ENCODE measurements at regions not wholly inside any gene's neighbourhood (a gene's known extent, or its start where the extent isn't known, plus 50 kb on each side); places are given as distances from the start of the nearest gene placed in this dataset.

DNA sequence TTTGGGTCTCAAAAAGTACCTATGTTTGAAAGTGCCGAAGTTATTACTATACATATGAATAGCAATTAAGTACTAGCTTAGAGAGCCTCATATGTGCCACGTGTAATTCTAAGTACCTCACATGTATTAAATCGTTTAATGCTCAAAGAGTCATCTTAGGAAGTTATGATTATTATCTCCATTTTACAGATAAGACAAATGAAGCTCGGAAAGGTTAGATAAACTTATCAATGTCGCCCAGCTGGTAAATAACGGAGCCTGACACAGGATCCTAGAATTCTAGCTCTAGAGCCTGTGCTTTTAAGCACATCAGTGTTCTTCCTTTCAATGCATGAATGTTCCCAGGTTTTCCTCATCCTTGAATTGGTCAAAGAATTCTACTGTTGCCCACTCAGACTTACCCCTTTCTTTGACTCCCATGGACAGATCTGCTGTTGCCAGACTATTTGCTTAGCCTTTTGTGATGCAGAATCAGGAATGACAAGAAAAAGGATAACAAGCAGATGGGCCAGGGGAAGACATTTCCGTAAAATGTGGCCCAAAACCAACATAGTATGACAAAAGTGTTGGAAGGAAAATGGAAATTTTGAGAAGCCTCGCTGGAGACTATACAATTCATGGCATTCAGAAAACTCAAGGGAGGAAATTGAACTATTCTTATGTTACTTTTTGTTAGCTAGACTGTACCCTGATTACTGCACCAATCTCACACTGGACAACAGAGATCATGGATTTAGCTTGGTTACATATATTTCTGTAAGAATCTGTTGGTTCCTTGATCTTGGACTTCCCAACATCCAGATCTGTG is 237.1 kb upstream of the CITED2 start:
- TF ChIP-seq, protein P1, sequence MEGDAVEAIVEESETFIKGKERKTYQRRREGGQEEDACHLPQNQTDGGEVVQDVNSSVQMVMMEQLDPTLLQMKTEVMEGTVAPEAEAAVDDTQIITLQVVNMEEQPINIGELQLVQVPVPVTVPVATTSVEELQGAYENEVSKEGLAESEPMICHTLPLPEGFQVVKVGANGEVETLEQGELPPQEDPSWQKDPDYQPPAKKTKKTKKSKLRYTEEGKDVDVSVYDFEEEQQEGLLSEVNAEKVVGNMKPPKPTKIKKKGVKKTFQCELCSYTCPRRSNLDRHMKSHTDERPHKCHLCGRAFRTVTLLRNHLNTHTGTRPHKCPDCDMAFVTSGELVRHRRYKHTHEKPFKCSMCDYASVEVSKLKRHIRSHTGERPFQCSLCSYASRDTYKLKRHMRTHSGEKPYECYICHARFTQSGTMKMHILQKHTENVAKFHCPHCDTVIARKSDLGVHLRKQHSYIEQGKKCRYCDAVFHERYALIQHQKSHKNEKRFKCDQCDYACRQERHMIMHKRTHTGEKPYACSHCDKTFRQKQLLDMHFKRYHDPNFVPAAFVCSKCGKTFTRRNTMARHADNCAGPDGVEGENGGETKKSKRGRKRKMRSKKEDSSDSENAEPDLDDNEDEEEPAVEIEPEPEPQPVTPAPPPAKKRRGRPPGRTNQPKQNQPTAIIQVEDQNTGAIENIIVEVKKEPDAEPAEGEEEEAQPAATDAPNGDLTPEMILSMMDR (IDR thresholded peaks at IDR 0.05; ENCODE audit: poor library complexity): no peak
- TF ChIP-seq EZH2phosphoT487 (IDR thresholded peaks at IDR 0.05; ENCODE audit: low read depth, severe bottlenecking, unreplicated experiment): no peak
- TF ChIP-seq EZH2 (IDR thresholded peaks at IDR 0.05; ENCODE audit: borderline replicate concordance): no peak
- Histone ChIP-seq H3K27ac (no peak overlapping the region), H3K9me2 (replicated peaks; ENCODE audit: insufficient read depth) (no peaks in the 10 kb centered on the region), H3K36me3 (replicated peaks; ENCODE audit: insufficient read depth, low read depth) (no peaks in the 10 kb centered on the region), H3K4me2 (no peak overlapping the region), H2AFZ (no peak overlapping the region), H3K4me1 (ENCODE audit: insufficient read depth) (peaks cover 10% of the 10 kb centered on the region), H3K79me2 (no peaks in the 10 kb centered on the region), H3K9me3 (ENCODE audit: low read depth) (no peaks in the 10 kb centered on the region), H3K4me3 (no peak overlapping the region), H3K27me3 (no peaks in the 10 kb centered on the region), H4K20me1 (ENCODE audit: insufficient read depth, poor library complexity, severe bottlenecking) (no peaks in the 10 kb centered on the region)
- WGBS (ENCODE audit: low lambda C conversion rate, missing lambda C conversion rate): 74% methylated on average over 8 of the region's 8 CpGs
- no peak for DNase-seq (ENCODE audit: low spot score)

DNA sequence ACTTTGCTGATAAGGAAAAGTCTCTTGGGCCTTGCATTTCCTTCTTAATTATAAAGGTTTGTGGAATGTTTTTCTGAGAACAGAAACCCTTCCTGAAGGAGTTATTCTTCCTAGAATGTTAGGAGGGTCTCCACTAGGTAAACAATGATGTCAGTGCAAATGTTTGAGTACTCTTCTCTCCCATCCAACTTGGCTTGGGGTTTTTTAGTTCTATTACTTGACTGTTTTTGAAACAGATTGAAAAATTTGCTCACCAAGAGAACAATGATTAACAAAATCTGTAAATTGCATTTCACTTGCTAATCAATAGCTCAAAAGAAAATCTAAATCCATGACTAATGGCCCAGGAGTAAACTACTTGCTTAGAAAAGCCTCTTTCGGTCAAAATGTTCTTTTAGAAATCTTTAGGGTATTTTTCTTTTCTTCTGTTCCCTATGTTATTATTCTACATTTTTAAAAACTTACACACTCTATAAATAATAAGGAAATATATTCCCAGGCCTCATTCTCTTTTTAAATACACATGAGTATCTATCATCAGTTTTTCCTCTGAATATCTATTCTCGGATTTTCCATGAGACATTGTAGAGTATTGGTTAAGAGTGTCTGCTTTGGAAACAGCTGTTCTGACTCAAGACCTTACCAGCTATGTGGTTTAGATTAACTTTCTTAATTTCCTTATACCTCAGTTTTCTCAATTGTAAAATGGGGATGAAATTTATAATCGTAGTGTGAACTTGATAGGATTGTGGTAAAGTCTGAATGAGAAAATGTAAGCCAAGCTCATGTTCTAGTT is 234.2 kb upstream of the CITED2 start:
- Histone ChIP-seq H3K27me3 (no peaks in the 10 kb centered on the region), H2AFZ (no peak overlapping the region), H3K9me3 (ENCODE audit: low read depth) (no peaks in the 10 kb centered on the region), H4K20me1 (ENCODE audit: insufficient read depth, poor library complexity, severe bottlenecking) (no peaks in the 10 kb centered on the region), H3K9me2 (replicated peaks; ENCODE audit: insufficient read depth) (no peaks in the 10 kb centered on the region), H3K27ac (no peak overlapping the region), H3K4me1 (ENCODE audit: insufficient read depth) (peaks cover 10% of the 10 kb centered on the region), H3K36me3 (replicated peaks; ENCODE audit: insufficient read depth, low read depth) (no peaks in the 10 kb centered on the region), H3K4me2 (no peak overlapping the region), H3K79me2 (no peaks in the 10 kb centered on the region), H3K4me3 (no peak overlapping the region)
- 90% methylated on average over 3 of the region's 3 CpGs for WGBS (ENCODE audit: low lambda C conversion rate, missing lambda C conversion rate)
- TF ChIP-seq EZH2phosphoT487 (IDR thresholded peaks at IDR 0.05; ENCODE audit: low read depth, severe bottlenecking, unreplicated experiment): no peak
- no peak for TF ChIP-seq EZH2 (IDR thresholded peaks at IDR 0.05; ENCODE audit: borderline replicate concordance)
- TF ChIP-seq, protein P1 (IDR thresholded peaks at IDR 0.05; ENCODE audit: poor library complexity): no peak
- DNase-seq (ENCODE audit: low spot score): no peak

DNA sequence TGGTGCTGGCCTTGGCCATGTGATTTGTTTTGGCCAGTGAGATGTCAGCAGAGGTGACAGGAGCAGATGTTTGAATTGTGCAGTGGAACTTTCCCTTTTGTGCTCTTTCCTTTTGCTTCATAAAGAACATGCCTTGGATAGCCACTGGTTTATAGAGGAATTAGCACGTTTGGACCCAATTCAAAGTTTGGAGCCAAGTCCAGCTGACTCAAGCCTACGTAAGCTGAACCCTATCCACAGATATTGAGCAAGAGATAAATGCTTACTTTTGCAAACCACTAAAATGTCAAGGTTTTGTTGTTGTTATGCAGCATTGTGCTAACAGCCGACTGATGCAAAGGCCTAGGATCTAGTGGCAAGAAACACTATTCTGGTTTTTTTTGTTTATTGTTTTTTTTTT is 230.9 kb upstream of the CITED2 start:
- H3K27ac ChIP-seq: peak overlapping the region; percentile 9
- DNase-seq (ENCODE audit: low spot score): no peak
- no peak overlapping the region for H2AFZ ChIP-seq
- 91% methylated on average over 3 of the region's 3 CpGs for WGBS (ENCODE audit: low lambda C conversion rate, missing lambda C conversion rate)
- H3K9me2 ChIP-seq (replicated peaks; ENCODE audit: insufficient read depth): no peaks in the 10 kb centered on the region
- no peak overlapping the region for H3K4me3 ChIP-seq
- TF ChIP-seq EZH2phosphoT487 (IDR thresholded peaks at IDR 0.05; ENCODE audit: low read depth, severe bottlenecking, unreplicated experiment): no peak
- TF ChIP-seq EZH2 (IDR thresholded peaks at IDR 0.05; ENCODE audit: borderline replicate concordance): no peak
- TF ChIP-seq, protein P1 (IDR thresholded peaks at IDR 0.05; ENCODE audit: poor library complexity): no peak
- H3K4me1 ChIP-seq (ENCODE audit: insufficient read depth): peaks cover 10% of the 10 kb centered on the region
- no peak overlapping the region for H3K4me2 ChIP-seq
- H3K27me3 ChIP-seq: no peaks in the 10 kb centered on the region
- no peaks in the 10 kb centered on the region for H3K9me3 ChIP-seq (ENCODE audit: low read depth)
- H3K36me3 ChIP-seq (replicated peaks; ENCODE audit: insufficient read depth, low read depth): no peaks in the 10 kb centered on the region
- H4K20me1 ChIP-seq (ENCODE audit: insufficient read depth, poor library complexity, severe bottlenecking): no peaks in the 10 kb centered on the region
- no peaks in the 10 kb centered on the region for H3K79me2 ChIP-seq

Data from hepatocyte (in vitro differentiated cells).